Testis (tissue), 2 donors: ENCODE measurements at regions not wholly inside any gene's neighbourhood (a gene's known extent, or its start where the extent isn't known, plus 50 kb on each side); places are given as distances from the start of the nearest gene placed in this dataset.
A peak's percentile ranks its signal among the peaks of the same experiment; 100 is the strongest.

Experiments
- DNase-seq: peaks from one replicate; pipeline ENCODE4 v3.0.0-alpha.2; 2019
- H3K27ac ChIP-seq, 2 donors: fragments of 200-600 bp; sonication (generic); one replicate each; pipeline ENCODE4 v1.5.1; 2019
- H3K27me3 ChIP-seq: fragments of 200-600 bp; sonication (generic); one replicate; pipeline ENCODE4 v1.5.1; 2019
- H3K36me3 ChIP-seq: fragments of 200-600 bp; sonication (generic); one replicate; pipeline ENCODE4 v1.5.1; 2017; ENCODE audit warnings: low read depth; ENCODE audit errors: missing control alignments
- H3K4me1 ChIP-seq: fragments of 200-600 bp; sonication (generic); one replicate; pipeline ENCODE4 v1.5.1; 2019
- H3K4me3 ChIP-seq, 2 donors: fragments of 200-600 bp; sonication (generic); one replicate each; pipeline ENCODE4 v1.5.1; 2017 to 2019
- H3K9me3 ChIP-seq: fragments of 200-600 bp; sonication (generic); one replicate; pipeline ENCODE4 v1.5.1; 2017
- POLR2A ChIP-seq: fragments of 450-650 bp; IDR thresholded peaks from one replicate; pipeline ENCODE4 v1.6.1; 2017; ENCODE audit warnings: antibody characterized with exemption, mild to moderate bottlenecking, moderate library complexity
- WGBS, 2 donors: methylation state at CpG; one replicate each; pipeline ENCODE4 v1.1.5; 2018; 5-methylcytosine and 5-hydroxymethylcytosine counted together
- intact Hi-C: fragments of 100-400 bp; cut with DNase I; formaldehyde crosslinking; loops from one replicate; pipeline ENCODE4 v1.15.1; 2023; ENCODE audit warnings: low total_unique reads
- TF ChIP-seq, protein P1 (sequence below), 3 experiments: fragments of 450-650 bp in 2 of 3; fragments of 200-600 bp in 1 of 3; sonication (generic) in 1 of 3; IDR thresholded peaks; one replicate each; pipeline ENCODE4 v1.5.1; 2016 to 2019; ENCODE audit warnings: antibody characterized with exemption in 3 of 3, mild to moderate bottlenecking in 2 of 3, moderate library complexity in 1 of 3

DNA sequence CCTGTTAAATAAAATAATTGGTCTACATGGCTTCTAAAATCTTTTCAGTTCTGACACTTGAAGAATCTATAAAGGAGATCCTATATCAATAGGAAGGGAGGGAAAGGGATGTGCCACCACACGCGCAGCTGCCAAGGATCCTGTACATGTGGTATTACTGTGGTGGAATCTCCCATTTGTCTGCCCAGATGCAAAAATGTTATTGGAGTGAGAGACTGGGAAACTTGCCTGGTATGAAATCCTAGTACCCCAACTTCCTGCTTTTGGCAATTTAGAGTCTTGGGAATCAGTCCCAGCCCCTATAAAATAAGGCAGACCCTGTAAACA lies 81.9 kb upstream of the PICALM start:
- no peak for DNase-seq
- Histone ChIP-seq H3K36me3 (no peaks in the 10 kb centered on the region), H3K27ac (peak overlapping the region; percentile 12 to 39), H3K4me3 (no peak overlapping the region), H3K9me3 (no peaks in the 10 kb centered on the region), H3K27me3 (no peaks in the 10 kb centered on the region), H3K4me1 (peaks cover 19% of the 10 kb centered on the region)
- WGBS, 2 donors: 72 to 86% methylated on average over 2 of the region's 2 CpGs
- TF ChIP-seq, protein P1, sequence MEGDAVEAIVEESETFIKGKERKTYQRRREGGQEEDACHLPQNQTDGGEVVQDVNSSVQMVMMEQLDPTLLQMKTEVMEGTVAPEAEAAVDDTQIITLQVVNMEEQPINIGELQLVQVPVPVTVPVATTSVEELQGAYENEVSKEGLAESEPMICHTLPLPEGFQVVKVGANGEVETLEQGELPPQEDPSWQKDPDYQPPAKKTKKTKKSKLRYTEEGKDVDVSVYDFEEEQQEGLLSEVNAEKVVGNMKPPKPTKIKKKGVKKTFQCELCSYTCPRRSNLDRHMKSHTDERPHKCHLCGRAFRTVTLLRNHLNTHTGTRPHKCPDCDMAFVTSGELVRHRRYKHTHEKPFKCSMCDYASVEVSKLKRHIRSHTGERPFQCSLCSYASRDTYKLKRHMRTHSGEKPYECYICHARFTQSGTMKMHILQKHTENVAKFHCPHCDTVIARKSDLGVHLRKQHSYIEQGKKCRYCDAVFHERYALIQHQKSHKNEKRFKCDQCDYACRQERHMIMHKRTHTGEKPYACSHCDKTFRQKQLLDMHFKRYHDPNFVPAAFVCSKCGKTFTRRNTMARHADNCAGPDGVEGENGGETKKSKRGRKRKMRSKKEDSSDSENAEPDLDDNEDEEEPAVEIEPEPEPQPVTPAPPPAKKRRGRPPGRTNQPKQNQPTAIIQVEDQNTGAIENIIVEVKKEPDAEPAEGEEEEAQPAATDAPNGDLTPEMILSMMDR (IDR thresholded peaks at IDR 0.05): no peak
- no peak for TF ChIP-seq POLR2A
- intact Hi-C loops: no loop called here

DNA sequence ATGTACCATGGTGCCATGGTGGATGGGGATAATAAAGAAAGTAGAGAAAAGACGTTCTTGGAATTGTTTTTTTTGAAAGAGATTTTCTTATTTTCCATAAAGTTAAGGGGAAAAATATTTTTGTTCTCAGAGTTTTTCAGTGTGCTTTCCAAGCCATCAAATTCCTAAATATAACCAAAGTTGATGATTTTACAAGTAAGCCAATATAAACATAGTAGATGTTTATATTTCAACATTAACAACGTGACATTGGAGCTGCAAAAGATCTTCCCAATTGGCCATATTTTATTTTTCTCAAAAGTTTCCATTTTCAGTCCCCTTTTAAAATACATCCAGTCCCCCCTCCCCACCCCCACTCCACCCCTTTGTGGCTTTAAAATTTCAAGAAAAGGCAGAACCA lies 80.9 kb upstream of the PICALM start:
- Histone ChIP-seq H3K27ac (peak overlapping the region in 1 of 2 donors; percentile 12), H3K4me3 (no peak overlapping the region)
- no peak for TF ChIP-seq POLR2A
- TF ChIP-seq, protein P1 (IDR thresholded peaks at IDR 0.05): no peak

DNA sequence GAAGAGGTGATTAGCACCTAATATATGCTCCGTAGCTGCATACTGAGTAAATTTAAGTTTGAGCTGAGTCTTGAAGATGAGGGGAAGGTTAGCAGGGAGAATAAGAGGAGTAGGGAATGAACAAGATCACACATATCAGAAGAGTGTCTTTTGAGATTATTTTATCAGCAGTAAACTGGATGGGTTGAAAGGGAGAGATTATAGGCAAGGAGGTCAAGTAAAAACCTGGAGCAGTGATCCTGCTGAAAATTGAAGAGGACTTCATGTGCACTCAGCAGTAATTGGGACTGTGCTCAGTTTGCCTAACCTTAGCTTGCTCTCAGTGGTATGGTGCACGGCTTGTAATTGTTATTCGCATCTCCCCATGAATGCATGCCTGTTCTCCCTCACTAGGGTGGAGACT lies 79.5 kb upstream of the PICALM start:
- 77 to 78% methylated on average over 3 of the region's 3 CpGs for WGBS, 2 donors
- Histone ChIP-seq H3K27ac (no peak overlapping the region), H3K4me3 (no peak overlapping the region), H3K27me3 (no peaks in the 10 kb centered on the region), H3K36me3 (no peaks in the 10 kb centered on the region), H3K4me1 (peaks cover 19% of the 10 kb centered on the region), H3K9me3 (no peaks in the 10 kb centered on the region)
- TF ChIP-seq POLR2A: no peak
- TF ChIP-seq, protein P1 (IDR thresholded peaks at IDR 0.05): no peak
- intact Hi-C loops: no loop called here
- no peak for DNase-seq

More for the DNA sequence above, 80.9 kb upstream of the PICALM start:
- Histone ChIP-seq H3K27me3 (no peaks in the 10 kb centered on the region), H3K9me3 (no peaks in the 10 kb centered on the region), H3K36me3 (no peaks in the 10 kb centered on the region), H3K4me1 (peaks cover 19% of the 10 kb centered on the region)
- 41 to 59% methylated on average over 2 of the region's 2 CpGs for WGBS, 2 donors
- DNase-seq: no peak
- intact Hi-C loops: no loop called here

DNA sequence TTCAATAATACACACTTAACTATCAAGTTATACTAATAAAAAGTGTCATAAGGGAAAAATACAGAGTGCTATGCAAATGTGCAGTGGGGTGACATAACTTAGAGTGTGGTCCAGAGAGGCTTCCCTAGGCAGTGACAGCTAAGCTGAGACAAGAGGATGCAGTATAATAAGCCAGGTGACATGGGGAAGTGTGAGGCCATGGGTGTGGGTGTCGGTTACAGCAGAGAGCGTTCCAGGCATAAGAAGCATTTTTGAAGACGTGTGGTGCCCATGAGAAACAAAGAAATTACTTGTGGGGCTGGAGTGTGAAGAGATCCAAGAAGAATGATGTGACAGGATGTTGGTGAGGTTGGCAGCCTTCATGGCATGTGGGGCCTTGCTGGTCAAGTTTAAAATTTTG lies 78.1 kb upstream of the PICALM start:
- intact Hi-C loops: no loop called here
- Histone ChIP-seq H3K9me3 (no peaks in the 10 kb centered on the region), H3K4me1 (peaks cover 18% of the 10 kb centered on the region), H3K4me3 (no peak overlapping the region), H3K36me3 (no peaks in the 10 kb centered on the region), H3K27me3 (no peaks in the 10 kb centered on the region), H3K27ac (no peak overlapping the region)
- TF ChIP-seq, protein P1 (IDR thresholded peaks at IDR 0.05): no peak
- TF ChIP-seq POLR2A: no peak
- WGBS, 2 donors: 89 to 93% methylated on average over 3 of the region's 3 CpGs
- DNase-seq: no peak

DNA sequence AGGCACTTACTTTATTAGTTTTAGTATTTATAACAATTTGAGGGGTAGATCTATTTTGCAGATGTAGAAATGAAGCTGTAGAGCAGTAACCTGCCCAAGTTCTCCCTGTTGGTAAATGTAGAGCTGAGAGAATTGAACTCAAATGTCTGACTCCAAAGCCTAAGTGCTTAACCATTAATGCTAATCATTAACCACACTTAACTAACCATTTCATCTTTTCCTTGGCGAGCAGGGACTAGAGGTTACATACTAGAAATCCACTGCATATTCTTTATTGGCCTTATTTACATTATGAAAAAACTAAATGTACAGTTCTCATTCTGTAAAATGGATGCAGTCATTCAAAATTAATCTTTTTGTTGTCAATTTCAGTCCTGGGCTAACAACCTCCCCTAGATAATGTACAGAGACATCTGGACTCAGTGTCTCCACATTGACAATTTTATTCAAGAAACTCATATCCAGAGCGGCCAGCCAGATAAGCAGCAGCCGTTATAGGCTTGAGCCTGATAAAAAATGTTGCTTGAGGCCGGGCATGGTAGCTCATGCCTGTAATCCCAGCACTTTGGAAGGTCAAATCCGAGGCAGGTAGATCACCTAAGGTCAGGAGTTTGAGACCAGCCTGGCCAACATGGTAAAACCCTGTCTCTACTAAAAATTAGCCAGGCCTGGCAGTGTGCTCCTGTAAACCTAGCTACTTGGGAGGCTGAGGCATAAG lies 76.7 kb upstream of the PICALM start:
- H3K36me3 ChIP-seq: no peaks in the 10 kb centered on the region
- peaks cover 4% of the 10 kb centered on the region for H3K4me1 ChIP-seq
- H3K9me3 ChIP-seq: no peaks in the 10 kb centered on the region
- no peak for DNase-seq
- 84 to 87% methylated on average over 5 of the region's 5 CpGs for WGBS, 2 donors
- intact Hi-C loops: no loop called here
- H3K4me3 ChIP-seq: no peak overlapping the region
- no peak for TF ChIP-seq POLR2A
- TF ChIP-seq, protein P1 (IDR thresholded peaks at IDR 0.05): no peak
- H3K27me3 ChIP-seq: no peaks in the 10 kb centered on the region
- no peak overlapping the region for H3K27ac ChIP-seq
